NCI-H345 treated with DMSO at 0.1 percent for 48 hours (cell line): ENCODE measurements at regions not wholly inside any gene's neighbourhood (a gene's known extent, or its start where the extent isn't known, plus 50 kb on each side); places are given as distances from the start of the nearest gene placed in this dataset.

Source experiments
- DNase-seq: peaks from one replicate; lab custom pipeline; 2025; ENCODE audit not compliant: unreplicated experiment; lab: John Stamatoyannopoulos, UW

DNA sequence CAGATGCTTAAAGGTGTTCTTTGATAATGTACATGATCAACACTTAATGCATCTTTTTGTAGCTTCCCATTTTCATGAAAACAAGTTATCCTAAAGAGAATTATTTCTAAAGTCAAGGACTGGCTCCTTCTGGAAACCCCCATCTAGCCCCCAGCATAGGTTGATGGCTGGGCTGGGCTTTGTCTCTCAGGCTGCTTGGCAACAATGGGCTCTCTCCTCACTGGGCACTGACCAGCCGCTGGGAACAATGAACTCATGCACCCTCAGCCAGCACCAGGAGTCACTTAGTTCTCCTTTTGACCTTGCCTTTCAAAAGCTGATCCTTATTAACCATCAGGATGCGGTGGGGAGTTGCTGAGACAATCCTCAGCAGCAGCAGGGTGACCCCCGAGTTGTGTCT, 293.0 kb upstream of the PLXNA2 start:
- DNase-seq: no peak

DNA sequence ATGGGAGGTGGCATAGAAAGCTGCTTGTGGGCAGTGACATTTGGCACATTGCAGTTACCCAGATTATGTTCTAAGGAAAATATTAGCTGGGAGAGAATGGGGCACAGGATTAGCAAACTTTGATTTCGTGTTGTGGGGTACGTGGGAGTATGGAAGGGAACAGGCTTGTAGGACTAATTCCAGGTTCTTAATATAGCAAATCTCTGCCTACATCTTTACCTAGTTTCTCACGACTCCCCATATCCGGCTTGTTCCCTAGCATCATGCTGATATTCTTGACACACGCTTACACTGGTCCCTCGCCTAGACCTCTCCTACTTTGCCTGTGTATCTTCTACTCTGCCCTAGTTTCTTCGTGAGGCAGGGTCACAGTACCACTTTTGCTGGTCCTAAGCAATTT, 293.9 kb upstream of the PLXNA2 start:
- no peak for DNase-seq

- no peak for DNase-seq
Observed at GRCh38 chr1:208538587-208538986, 294.4 kb upstream of the PLXNA2 start.

DNA sequence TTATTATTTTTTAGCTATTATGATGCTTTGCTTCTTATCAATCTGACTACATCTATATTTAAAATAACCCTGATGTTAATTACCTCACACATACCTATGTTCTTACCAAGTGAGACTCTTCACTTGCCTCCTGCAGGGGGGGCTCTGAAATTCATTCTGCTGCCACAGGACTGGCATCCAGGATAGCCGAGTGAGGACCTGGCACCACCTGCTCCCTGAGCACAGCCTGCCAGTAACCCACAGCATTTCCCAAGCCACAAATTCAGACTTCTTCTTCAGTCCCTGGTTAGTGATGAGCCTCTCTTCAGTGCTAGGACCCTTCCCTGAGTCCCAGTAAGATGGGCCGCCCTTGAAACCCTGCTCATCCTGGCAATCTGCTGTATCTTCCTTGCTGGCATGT, 296.5 kb upstream of the PLXNA2 start:
- DNase-seq: no peak

GRCh38 chr1:208541225-208541855, 297.2 kb upstream of the PLXNA2 start:
- no peak for DNase-seq

DNA sequence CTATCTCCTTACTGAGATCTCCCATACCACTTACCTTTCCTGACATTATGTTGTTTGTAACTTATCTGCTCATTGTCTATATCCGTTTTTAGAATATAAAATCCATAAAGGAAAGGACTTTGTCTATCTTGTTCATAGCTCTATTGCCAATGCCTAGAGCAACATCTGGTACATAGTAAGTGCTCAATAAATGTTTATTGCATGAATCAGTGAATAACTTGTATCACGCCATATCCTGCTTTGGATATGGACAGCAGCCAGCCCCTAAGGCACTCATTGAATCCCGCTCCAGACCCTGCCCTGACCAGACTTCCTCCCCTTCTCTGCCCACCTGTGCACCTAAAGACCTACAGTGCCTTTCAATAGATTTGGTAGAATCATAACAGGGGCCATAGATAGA, 298.1 kb upstream of the PLXNA2 start:
- DNase-seq: no peak

DNA sequence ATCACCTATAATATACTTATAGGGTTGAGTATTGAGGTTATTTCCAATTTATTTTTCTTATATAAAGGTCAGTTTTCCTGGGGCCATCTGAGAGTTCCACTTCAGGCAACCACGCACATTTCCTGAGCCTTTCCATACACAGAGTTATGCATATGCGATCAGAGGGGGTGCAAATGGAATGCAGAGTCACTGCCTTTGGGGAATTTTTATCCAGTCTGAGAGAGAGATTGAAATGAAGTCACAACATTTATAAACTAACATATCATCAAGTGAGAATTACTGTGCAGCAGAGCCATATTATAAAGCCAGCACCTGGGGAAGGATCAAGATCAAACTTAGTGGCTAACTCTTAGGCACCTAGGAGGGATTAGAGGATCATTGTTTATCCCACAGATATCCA, 299.9 kb upstream of the PLXNA2 start:
- DNase-seq: no peak

DNA sequence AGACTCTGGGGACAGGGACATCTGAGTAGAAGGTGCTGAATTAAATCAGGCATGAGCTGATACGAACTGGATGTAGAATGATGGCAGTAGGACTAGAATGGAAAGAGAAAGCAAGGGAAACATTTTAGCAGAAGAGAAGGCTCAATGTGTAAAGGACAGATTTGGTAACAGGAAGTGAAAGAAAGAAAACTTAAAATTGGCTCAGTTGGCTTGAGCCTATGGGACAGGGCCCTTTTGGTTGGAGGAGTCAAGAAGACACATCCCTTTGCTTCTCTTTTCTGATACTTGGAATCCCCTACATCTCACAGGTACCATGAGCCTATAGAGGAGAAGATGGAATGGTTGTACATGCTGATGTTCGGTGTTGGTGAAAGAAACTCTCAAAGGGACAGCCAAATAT, 300.6 kb upstream of the PLXNA2 start:
- no peak for DNase-seq

GRCh38 chr1:208551024-208551423, 306.8 kb upstream of the PLXNA2 start:
- DNase-seq: no peak

- DNase-seq: no peak
Observed at GRCh38 chr1:208551633-208552320, 307.6 kb upstream of the PLXNA2 start.

- no peak for DNase-seq
Observed at GRCh38 chr1:208552928-208553327, 308.7 kb upstream of the PLXNA2 start.

DNA sequence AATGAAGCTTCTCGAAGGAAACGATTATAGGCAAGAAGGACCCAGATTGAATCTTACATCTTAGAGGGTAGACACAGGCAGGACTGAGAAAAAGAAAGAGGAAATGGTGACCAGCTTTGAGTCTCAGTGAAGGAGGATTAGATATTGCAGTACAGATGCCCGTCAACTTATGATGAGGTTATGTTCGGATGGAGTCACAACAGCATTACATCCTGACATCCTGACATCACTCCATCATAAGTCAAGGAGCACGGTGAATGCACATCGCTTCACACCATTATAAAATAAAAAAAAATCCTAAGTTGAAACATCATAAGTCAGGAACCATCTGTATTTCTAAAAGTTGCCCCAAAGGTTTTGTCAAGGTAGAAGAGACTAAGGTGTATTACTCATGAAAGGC, 312.3 kb upstream of the PLXNA2 start:
- no peak for DNase-seq

- DNase-seq: no peak
Observed at GRCh38 chr1:208557046-208557722, 313.0 kb upstream of the PLXNA2 start.

DNA sequence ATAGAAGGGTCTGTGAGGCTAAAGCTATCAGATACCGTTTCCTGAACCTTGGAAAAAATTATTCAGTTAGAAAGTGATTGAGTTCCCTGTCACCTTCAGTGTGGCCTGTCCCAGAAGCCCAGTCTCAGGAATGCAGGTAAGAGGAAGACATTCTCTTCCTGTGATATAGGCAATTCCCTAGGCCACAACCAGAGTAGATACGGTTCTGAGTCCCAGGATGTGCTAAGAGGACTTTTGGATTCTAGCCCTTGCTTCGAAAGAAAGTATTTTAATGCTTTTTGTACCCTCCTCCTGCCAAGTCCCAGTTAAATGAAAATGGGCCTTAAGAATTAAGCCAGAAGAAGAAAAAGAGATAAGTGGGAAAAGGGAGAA, 313.5 kb upstream of the PLXNA2 start:
- DNase-seq: no peak

DNA sequence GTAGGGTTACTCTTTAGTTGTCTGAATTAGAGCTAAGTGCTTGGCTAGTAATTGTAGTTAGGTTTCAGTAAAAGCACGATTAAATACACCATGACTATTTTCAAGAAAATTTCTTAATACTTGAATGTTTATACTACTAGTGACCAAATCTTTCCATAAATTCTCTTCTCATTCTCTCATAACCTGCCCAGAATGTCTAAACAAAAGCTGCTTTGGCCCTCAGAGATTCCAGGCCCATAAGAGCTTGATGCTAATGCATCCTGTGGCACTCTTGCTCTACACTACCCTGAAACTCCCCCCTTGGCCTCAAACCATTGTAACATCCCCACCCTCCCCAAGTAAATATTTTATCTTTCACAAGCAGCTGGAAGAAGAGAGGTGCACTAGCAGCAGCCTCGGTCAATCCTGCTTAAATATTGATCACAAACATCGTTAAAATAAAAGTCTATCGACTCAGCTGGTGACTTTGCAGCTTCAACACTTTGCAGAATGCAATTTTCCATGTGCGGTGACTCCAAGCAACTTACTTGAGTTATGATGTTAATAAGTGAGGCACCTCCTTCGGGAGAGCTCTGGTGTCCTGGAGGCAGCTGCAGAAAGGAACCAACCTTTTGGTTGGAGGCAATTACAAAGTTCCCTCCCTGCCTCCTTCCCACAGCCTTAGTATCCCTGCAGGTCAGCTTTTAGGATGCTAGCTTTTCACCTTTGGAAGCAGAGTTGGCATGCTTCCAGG, 315.6 kb upstream of the PLXNA2 start:
- DNase-seq: no peak

- no peak for DNase-seq
Observed at GRCh38 chr1:208562151-208562960, 318.2 kb upstream of the PLXNA2 start.

DNA sequence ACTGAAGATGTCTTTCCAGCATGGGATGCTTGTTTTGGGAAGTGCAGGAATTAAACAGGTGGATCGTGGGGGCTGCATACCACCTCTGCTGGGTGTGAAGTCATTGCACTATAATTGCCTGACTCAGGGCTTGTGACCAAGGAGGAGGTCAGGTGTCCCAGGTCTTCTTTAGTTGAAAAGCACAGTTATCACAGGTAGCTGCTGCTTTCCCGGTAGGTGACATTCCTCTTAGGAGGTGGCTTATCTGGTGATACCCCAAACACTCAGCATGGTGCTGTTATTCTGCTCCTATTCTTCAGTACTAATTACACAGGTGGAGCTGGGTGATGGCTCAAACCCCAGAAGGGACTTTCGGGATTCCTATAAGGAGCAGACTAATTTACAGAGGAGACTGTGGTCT, 320.3 kb upstream of the PLXNA2 start:
- DNase-seq: no peak

GRCh38 chr1:208565756-208566440, 321.7 kb upstream of the PLXNA2 start:
- DNase-seq: no peak

DNA sequence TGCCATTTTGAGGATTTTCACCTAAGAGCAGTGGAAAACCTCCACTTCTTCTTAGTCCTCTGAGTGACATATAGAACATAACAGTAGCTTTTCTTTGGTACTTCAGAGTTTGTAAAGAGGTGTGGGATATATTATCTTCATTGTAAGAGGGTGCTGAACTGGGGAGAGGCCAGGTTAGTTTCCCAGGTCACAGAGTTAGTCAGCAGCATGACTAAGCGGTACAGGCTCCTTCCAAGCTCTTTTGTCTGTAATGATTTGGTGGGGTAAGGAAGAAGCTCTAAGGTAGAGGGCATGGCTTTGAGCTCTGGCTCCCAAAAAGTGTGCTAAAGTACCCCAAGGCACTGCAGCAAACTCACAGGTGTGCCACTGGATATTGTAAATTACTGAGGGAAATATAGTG, 325.0 kb upstream of the PLXNA2 start:
- no peak for DNase-seq

GRCh38 chr1:208570362-208570761, 326.2 kb upstream of the PLXNA2 start:
- DNase-seq: no peak
